Stimulated activated CD8-positive, alpha-beta memory T cell treated with anti-CD3 and anti-CD28 coated beads, Interleukin-4, amount 100 ng/mL, for 4 hours (primary cell): ENCODE measurements at regions not wholly inside any gene's neighbourhood (a gene's known extent, or its start where the extent isn't known, plus 50 kb on each side); places are given as distances from the start of the nearest gene placed in this dataset.

Source experiments
- DNase-seq, 2 donors: peaks; one replicate each; pipeline ENCODE4 v3.0.0-alpha.2; 2020; ENCODE audit warnings: low read depth in 2 of 2, low spot score in 1 of 2

DNA sequence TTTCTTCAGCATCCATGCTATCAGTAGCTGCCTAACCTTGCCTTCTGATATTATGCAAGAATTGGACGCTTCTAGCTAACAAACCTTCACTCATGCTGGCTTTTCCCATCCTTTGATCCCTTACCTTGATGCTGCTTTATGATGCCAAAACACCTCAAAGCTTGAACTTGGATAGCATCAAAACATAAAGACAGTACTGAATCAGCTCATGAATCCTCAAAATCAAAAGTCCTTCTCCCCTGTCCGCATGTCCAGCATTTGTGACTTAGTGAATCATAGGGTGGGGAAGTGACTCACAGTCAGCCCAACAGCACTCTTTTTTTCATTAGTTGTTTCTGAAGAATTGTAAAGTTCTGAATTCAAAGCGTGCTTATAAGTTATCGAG is 89.5 kb upstream of the PIK3CG start:
- no peak for DNase-seq

DNA sequence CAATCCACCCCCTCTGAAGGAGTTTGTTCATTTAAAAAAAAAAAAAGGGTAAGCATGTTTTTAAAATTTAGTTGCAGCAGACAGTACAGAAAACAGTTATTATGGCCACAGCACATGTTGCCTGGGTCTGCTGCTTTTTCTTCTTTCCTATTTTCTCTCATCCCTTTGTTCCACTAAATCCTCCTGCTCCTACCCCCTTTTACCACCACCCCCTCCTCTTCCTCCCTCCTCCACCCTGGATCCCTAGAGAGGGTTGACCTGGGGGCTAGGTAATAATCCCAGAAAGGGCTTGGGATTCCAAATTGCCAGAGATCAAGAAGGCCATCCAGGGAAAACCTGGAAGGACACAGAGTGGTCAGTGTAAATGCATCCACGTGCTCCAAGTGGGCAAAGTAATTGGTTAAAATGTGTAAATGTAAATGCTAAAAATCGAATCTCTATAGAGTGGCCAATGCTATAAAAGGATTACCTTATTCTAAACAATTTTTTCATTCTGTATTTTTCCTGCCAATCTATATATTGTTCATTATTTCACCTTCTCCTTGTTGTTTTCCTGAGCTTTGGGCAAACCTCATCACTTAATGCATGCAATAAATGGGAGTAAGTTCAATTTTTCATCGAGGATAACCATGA is 89.0 kb upstream of the PIK3CG start:
- no peak for DNase-seq

DNA sequence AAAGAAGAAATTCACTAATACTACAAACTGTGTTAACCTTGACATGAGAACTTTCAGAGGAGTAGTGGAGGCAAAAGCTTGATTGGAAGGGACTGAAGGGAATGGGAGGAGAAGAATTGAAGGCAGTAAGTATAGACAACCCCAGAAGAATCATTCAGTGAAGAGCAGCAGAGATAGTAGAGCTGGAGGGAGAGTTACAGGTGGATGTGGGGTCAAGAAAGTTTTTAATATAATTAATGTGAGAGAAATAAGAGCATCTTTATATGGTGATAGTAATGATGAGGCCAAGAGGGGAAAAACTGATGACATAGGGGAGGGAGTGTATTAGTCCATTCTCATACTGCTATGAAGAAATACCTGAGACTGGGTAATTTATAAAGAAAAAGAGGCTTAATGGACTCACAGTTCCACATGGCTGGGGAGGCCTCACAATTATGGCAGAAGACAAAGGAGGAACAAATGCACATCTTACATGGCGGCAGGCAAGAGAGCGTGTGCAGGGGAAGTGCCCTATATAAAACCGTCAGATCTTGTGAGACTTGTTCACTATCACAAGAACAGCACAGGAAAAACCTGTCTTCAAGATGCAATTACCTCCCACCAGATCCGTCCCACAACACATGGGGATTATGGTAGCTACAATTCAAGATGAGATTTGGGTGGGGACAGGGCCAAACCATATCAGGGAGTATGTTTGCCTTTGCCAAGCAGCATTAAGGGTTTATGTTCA is 88.3 kb upstream of the PIK3CG start:
- no peak for DNase-seq

DNA sequence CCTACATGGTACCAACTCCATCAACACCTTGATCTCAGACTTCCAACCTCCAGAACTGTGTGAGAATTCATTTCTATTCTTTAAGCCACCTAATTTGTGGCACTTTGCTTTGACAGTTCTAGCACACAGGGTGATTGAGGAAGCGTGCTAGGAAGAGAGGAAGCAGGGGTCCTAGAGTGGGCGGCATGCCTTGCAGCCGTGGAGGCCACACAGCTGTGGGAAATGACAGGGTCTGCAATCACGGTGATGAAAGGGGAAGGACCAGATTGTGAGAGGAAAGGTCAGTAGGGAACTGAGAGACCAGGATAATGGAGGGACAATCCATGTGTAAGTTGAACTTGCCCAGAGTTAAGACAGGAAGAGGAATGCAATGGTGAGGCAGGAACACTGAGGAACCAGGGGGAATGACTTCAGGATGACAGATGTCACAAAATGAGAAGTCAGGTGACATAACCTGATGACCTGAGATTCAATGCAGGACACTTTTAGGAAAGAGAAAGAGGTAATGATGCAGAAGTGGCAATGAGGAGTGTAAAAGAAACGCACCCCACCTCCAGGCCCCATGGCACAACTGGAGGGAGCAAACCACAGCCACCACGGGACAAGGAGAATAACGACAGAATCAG is 87.3 kb upstream of the PIK3CG start:
- DNase-seq, result no peak

DNA sequence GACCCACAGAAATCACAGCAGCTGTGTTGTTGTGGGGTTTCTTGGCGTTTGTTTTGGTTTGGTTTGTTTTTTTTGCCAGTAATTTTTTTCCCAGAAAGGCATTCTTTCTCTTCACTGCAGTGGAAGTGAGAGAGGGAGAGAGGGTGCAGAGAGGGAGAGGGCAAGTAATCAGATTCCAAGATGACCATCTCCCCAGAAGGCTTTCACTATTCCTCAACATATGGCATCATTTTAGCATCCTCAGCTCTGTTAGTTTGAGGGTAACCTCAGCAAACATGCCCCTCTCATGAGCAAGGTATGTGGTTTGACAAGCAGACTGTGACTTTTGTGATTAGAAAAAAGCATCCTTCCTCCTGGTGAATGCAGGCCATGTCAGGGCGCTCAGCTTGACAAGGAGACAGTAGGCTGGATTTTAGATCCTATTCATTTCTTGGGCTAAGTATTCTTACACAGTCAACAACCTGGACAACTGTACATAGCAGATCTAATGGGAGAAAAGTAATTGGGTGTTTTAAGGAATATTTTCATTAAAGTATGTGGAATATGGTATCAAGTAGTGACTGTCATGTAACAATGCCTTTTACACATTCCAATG is 86.3 kb upstream of the PIK3CG start:
- no peak for DNase-seq

DNA sequence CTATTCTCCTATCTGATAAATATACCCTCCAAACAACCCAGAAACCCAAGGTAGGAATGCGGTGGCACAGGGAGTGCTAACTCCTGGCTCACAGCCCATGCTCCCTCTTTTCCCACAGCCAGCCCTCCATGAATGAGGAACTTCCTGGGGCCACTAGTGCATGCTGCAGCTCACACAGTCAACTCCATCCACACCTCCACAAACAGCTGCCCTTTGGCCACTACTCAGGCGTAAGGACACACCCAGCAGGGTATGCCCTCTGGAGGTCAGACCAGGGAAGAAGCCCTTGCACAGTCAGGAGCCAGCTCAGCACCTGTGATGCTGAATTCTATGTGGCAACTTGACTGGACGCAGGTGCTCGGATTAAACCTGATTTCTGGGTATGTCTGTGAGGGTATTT is 85.2 kb upstream of the PIK3CG start:
- no peak for DNase-seq

DNA sequence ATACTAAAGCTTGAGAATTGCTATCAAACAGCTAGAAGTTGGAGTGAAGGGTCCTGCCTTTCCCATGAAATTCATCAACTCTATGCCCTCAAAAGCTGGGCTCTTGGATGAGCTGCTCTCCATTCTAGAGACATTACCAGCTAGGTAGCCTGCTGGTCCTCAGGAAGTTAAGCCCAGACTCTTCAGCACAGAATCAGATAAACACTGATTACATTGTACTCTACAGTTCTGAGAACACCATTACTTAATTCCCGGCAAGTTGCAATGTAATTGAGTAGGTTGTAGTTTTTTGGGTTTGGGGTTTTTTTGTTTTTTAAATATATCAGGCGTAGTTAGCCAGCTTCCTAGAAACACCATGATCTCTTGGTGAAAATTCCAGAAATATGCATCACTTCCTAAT is 84.1 kb upstream of the PIK3CG start:
- no peak for DNase-seq

DNA sequence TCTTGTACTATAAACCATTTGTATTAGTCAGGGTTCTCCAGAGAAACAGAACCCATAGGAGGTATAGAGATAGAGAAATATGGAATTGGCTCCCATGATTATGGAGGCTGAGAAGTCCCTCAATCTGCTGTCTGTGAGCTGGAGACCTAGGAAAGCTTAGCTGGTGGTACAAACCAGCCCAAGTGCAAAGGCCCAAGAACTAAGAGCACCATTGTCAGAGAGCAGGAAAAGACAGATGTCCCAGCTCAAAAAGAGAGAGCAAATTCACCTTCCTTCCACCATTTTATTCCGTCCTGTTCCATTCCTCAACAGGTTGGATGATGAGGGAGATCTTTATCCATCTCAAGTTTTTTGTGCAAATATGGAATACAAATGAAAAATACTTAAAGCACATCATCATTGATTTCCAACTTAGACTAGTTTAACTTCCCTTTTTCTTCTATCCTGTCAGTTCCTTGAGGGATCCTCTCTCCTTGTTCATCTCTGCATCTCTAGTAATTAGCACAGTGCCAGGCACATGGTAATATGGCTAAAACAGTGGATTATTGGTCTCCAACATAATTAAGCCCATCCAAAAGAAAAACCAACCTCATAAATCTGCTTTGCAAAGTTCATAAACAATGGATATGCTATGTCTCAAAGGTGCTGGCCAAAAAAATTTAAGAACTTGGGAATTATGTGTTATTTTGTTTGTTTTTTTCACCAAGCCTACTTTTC is 83.1 kb upstream of the PIK3CG start:
- DNase-seq, result no peak

DNA sequence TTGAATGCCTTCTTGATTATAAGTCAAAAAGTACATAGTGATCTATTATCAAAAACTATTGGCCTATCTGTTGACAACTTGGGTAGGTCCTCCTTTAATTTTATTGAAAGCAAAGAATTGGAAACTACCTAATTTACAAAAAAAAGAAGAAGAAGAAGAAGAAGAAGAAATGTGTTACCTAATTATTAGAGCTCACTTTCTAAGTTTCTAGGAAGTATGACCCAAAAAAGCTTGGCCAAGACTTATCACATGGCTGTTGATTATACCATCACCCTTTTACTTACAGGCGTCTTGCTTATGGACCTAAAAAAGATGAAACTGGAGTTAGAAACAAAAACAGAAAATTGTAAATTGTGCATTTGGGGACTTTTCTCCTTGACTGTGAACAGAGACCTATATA is 81.8 kb upstream of the PIK3CG start:
- no peak for DNase-seq

DNA sequence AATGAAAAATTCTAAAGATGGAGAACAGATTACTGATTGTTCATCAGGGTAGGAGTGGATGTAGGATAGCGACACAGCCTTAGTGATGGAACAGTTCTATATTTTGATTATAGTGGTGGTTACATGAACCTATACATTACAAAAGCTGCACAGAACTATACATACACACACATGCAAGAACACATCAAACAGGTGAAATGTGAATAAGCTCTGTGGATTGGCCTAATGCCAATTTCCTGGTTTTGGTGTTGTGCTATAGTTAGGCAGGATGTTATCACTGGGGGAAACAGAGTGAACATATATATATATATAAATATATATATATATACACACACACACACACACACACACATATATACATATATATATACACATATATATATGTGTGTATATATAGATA is 76.4 kb upstream of the PIK3CG start:
- DNase-seq, result no peak

DNA sequence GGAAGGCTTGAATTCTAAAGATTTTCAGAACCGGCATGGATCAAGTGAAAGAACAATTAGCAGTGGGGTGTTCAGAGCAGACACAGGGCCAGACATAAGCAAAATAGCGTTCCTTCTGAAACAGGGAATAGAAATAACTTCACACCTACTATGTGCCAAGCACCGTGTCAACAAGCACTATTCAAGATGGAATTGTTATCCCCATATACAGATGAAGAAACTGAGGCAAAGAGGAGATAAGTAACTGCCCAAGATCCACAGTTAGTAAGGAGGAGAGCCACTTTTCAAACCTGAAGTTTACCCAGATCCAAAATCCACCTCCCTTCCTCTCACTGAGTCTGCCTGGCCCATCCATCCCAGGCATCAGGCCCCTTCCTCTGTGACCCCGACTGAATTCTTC is 73.6 kb upstream of the PIK3CG start:
- no peak for DNase-seq

DNA sequence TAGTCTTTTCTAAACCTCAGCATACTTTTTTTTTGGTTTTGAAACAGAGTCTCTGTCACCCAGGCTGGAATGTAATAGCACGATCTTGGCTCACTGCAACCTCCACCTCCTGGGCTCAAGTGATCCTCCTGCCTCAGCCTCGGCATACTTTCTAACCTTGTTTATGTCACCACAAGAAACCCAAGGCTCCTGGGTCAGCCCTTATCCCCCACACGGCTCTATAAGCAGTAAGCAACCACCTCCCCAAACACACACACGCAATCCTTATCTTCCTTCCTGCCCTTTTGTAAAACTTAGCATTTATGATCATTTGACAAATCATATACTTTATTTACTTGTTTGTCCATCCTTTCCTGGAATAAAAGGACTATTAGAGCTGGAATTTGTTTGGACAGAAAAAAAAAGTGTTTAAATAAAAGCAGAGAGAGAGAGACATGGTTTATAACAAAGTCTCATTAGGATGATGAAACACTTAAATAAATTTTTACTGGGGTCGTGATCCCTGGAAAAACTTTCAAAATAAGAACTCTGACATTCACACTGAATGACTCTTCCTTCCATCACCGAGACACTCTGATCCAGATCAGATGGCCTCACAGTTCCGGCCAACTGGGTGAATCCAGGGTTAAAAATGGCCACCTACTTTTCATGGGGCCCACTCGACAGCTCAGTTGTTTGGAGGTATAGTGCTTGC is 72.7 kb upstream of the PIK3CG start:
- DNase-seq, result no peak

DNA sequence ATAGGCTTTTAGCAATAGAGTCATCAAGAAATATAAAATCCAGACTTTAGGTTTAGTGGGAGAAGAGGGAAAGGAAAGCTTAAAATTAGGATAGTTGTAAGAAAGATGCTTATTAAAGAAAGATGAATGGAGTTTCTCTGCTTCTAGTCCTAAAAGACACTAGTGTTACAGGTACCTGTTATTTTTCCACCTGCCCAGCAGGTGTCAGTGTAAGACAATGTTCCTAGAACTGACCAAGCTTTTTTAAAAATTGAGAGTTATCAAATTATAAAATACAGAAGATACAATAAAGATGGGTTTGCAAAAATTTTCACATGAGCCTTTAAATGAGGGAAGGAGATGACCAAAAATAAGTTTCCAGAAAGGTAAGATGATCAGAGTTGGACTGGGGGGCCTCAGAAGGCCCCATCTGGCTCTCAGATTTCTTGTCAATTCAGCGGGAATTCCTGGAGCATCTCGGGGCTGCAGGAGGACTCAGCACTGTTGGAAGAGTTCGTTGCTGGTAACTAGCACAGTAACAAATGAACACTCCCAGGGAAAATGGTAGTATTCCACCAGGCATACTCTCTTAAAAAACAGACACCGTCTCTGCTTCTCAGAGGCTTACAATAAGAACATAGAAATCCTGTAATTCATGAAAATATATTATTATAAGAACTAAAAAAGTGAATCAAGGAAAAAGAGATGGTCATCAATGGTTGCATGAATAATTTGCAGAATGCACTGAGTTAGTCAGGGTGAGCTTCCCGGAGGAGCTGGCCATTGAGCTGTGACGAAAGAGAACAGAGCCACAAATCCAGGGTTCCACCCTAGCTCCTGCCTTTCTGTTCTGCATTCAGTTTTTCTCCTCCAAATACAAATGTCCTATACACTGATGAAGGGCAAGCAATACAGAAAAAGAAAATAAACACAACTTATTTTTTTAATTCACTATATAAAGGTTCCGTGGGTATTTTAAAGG is 71.8 kb upstream of the PIK3CG start:
- no peak for DNase-seq

DNA sequence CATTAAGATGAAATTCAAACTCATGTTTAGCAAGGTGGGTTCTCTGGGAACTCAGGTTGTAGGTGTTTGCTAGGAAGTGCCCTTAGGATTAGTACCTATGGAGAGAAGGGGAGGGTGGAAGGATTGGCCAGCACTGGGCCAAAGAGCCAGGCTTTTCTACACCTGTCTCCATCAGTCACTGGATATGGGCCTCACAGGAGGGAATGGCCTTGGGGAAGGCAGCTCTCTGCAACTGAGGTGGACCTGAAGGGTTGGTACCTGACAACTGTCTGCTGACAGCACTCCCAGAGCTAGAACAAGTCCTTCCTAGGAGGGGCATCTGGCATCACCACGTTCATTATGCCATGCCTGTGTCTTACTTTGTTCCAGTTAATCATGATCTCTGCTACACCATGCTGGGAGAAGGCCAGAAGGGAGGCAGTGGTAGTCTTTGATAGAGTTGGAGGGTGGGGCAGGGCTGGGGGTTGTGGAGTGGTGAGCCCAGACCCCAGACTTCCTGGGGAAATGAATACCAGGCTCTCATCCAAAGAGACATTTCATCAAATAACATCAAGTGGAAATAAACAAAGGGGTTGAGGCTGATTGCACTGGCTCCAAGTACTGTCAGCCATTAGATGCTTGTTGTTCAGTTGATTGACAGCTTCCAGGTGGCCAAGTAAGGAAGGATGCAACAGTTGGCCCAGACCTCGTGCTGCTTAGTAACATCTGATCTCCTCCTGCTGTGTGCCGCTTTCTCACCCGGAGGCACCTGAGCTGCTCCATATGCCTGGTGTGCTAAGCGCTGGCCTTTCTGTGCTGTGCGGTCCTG is 70.6 kb upstream of the PIK3CG start:
- DNase-seq, result no peak

DNA sequence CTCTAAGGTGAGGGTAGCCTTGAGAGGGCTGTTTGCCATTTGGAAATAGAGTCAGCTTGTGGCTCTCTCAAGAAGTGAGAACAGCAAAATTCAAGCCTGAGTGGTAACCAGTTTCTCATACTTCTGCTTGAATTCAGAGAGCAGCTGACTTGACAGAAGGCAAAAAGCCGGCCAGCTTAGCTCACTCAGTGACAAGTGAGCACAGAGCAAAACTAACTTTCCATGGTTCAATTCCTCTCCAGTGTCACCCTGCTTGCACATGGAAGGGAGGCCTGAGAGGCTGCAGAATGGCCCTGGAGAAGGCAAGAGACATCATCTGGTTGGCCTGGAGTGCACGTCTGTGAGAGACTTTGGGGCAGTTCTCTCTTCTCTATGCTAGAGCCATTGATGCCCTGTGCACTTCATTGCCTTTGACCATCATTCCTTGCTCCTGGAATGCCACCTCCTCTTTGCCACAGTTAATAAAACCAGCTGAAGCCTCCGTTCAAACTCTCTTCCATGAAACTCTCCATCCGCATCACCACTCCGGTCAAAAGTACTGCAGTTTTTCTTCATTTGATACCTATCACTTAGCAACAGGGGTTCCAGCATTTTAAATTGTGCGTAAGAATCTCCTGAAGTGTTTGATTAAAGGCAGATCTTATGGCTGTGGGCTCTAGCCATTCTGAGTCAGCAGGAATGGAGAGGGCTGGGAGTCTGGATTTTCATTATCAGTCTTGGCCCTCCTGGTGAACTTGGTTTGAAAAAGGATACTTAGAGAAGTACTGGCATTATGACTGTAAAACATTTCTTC is 69.8 kb upstream of the PIK3CG start:
- DNase-seq, result no peak

DNA sequence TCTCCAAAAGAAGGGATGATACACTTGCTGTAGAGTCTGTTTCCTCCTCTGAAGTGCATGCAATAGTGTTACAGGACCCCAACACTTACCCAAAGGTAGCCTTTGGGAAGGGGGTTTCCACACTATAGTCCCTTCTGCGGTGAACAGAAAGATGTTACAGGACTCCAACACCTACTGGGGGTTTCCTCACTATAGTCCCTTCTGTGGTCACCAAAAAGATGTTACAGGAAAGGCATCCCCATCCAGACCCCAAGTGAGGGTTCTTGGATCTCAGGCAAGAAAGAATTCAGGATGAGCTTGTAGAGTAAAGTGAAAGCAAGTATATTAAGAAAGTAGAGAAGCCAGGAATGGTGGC is 69.2 kb upstream of the PIK3CG start:
- no peak for DNase-seq

DNA sequence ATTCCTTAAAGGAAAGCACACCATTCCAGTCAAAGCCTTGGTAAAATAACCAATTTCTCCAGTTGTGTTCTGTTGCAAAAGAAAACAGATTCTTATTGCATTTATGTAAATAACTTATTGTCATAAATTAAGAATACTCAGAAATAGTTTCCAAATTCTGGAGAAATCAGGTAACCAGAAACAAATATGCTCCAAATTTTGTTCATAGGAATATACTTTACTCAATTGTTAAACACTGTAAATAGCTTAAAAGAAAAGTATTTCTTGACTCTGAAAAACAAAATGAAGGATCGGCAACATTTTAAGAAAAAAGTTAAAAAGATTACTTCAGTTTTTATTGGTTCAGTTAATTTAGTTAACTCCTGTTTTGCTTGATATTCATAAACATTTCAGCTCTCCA is 67.1 kb upstream of the PIK3CG start:
- no peak for DNase-seq

DNA sequence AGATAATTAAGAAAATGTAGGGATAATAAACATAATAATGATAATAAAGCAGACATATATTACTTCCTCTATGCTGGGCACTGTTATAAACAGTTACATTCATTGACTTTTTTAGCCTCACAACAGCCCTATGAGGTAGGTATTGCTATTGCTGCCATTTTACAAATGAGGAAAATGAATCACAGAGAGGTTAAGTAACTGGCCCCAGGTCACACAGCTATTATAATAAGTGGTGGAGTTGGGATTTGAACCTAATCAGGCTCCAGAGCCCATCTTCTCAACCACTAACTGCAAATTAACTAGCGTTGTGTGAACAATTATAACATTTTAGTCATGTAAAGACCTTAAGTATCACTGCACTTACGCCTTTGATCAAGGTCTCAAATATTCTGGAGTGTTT is 62.5 kb upstream of the PIK3CG start:
- no peak for DNase-seq
